ENCODE measurements at regions not wholly inside any gene's neighbourhood (a gene's known extent, or its start where the extent isn't known, plus 50 kb on each side); places are given as distances from the start of the nearest gene placed in this dataset.
A peak's percentile ranks its signal among the peaks of the same experiment; 100 is the strongest.

DNA sequence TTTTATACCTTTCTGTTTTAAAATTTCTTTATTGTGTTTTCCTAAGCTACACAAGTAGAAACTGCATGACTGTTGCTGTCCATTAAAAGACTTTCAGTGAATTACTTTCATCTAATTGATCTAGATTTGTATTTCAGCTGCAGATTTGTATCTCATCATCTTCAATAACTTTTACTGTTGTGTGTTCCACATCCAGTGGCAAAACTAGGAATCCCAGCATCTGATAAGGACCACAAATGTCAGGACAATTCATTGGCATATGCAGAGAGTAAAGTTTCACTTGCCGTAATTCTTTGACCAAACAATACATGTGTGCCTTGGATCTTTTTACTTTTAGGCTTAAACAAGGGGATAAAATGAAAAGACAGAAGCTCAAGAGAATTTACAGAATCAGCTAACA is 112.6 kb downstream of the FBXO8 start:
- in situ Hi-C loops (cut with MboI; ENCODE audit: low sequenced_read_pairs in 4 of 4) (no loop called here), intact Hi-C loops (cut with DNase I; ENCODE audit: low total_unique reads) (no loop called here)
- Histone ChIP-seq H3K36me3 (no peaks in the 10 kb centered on the region), H3K27me3 (no peaks in the 10 kb centered on the region), H3K27ac (no peak overlapping the region), H3K4me3 (no peak overlapping the region), H3K9me3 (no peaks in the 10 kb centered on the region), H3K4me1 (no peaks in the 10 kb centered on the region)
- TF ChIP-seq, protein P1, sequence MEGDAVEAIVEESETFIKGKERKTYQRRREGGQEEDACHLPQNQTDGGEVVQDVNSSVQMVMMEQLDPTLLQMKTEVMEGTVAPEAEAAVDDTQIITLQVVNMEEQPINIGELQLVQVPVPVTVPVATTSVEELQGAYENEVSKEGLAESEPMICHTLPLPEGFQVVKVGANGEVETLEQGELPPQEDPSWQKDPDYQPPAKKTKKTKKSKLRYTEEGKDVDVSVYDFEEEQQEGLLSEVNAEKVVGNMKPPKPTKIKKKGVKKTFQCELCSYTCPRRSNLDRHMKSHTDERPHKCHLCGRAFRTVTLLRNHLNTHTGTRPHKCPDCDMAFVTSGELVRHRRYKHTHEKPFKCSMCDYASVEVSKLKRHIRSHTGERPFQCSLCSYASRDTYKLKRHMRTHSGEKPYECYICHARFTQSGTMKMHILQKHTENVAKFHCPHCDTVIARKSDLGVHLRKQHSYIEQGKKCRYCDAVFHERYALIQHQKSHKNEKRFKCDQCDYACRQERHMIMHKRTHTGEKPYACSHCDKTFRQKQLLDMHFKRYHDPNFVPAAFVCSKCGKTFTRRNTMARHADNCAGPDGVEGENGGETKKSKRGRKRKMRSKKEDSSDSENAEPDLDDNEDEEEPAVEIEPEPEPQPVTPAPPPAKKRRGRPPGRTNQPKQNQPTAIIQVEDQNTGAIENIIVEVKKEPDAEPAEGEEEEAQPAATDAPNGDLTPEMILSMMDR (IDR thresholded peaks at IDR 0.05 in 4 of 5, conservative IDR thresholded peaks at IDR 0.05 in 1 of 5), result no peak
- no peak for TF ChIP-seq POLR2A (IDR thresholded peaks at IDR 0.05)
- no peak for DNase-seq
- no peak for ATAC-seq

GRCh38 chr4:174170091-174170490 is 113.4 kb downstream of the FBXO8 start:
- DNase-seq (no peak), ATAC-seq (no peak)
- Histone ChIP-seq H3K36me3 (no peaks in the 10 kb centered on the region), H3K4me1 (no peaks in the 10 kb centered on the region), H3K4me3 (no peak overlapping the region), H3K27ac (no peak overlapping the region), H3K27me3 (no peaks in the 10 kb centered on the region), H3K9me3 (no peaks in the 10 kb centered on the region)
- in situ Hi-C loops (cut with MboI; ENCODE audit: low sequenced_read_pairs in 4 of 4) (no loop called here), intact Hi-C loops (cut with DNase I; ENCODE audit: low total_unique reads) (no loop called here)
- TF ChIP-seq, protein P1 (IDR thresholded peaks at IDR 0.05 in 4 of 5, conservative IDR thresholded peaks at IDR 0.05 in 1 of 5), result no peak

GRCh38 chr4:174157106-174157607 is 126.3 kb downstream of the FBXO8 start:
- H3K36me3 ChIP-seq, result no peaks in the 10 kb centered on the region
- H3K9me3 ChIP-seq, result no peaks in the 10 kb centered on the region
- ATAC-seq (no peak), DNase-seq (no peak)
- no peak overlapping the region for H3K27ac ChIP-seq
- TF ChIP-seq, protein P1 (IDR thresholded peaks at IDR 0.05 in 4 of 5, conservative IDR thresholded peaks at IDR 0.05 in 1 of 5), result no peak
- TF ChIP-seq POLR2A (IDR thresholded peaks at IDR 0.05), result no peak
- in situ Hi-C loops (cut with MboI; ENCODE audit: low sequenced_read_pairs in 4 of 4), result no loop called here
- intact Hi-C loops (cut with DNase I; ENCODE audit: low total_unique reads), result loop anchor here (5.0 kb wide), 1 partner anchor 650 kb away; no protein-coding TSS in a partner anchor
- H3K4me3 ChIP-seq, result no peak overlapping the region
- peaks cover 0 to 4% (median 0%) of the 10 kb centered on the region in 3 donors for H3K27me3 ChIP-seq
- peaks cover 0 to 4% of the 10 kb centered on the region in 2 donors for H3K4me1 ChIP-seq

- intact Hi-C loops (cut with DNase I; ENCODE audit: low total_unique reads), result loop anchor here (5.0 kb wide), 1 partner anchor 649 kb away; no protein-coding TSS in a partner anchor
- in situ Hi-C loops (cut with MboI; ENCODE audit: low sequenced_read_pairs in 4 of 4), result no loop called here
- Histone ChIP-seq H3K4me3 (no peak overlapping the region), H3K9me3 (no peaks in the 10 kb centered on the region), H3K36me3 (no peaks in the 10 kb centered on the region), H3K27ac (no peak overlapping the region), H3K4me1 (peaks cover 0 to 4% of the 10 kb centered on the region in 2 donors), H3K27me3 (peaks cover 0 to 4% (median 0%) of the 10 kb centered on the region in 3 donors)
- no peak for TF ChIP-seq POLR2A (IDR thresholded peaks at IDR 0.05)
- TF ChIP-seq, protein P1 (IDR thresholded peaks at IDR 0.05 in 4 of 5, conservative IDR thresholded peaks at IDR 0.05 in 1 of 5), result peak in 3 of 5 experiments; percentile 32 to 61 (median 48)
- ATAC-seq, result peak; percentile 66 to 80
- DNase-seq, result no peak
Observed at GRCh38 chr4:174156239-174156826, 127.1 kb downstream of the FBXO8 start.
